ENCODE measurements at regions not wholly inside any gene's neighbourhood (a gene's known extent, or its start where the extent isn't known, plus 50 kb on each side); places are given as distances from the start of the nearest gene placed in this dataset.

GRCh38 chr10:113423981-113424721 is 128.7 kb upstream of the HABP2 start:
- Mint-ChIP-seq H3K4me3 (no peak overlapping the region), H3K9me3 (no peaks in the 10 kb centered on the region), H3K27me3 (peaks cover 50% of the 10 kb centered on the region), H3K27ac (ENCODE audit: low read depth) (no peak overlapping the region), H3K4me1 (no peaks in the 10 kb centered on the region), H3K36me3 (ENCODE audit: insufficient read depth) (peaks cover 2% of the 10 kb centered on the region)
- ATAC-seq (replicated peaks; ENCODE audit: extremely low read depth, poor library complexity, severe bottlenecking): no peak
- DNase-seq (ENCODE audit: low spot score in 2 of 2): no peak

DNA sequence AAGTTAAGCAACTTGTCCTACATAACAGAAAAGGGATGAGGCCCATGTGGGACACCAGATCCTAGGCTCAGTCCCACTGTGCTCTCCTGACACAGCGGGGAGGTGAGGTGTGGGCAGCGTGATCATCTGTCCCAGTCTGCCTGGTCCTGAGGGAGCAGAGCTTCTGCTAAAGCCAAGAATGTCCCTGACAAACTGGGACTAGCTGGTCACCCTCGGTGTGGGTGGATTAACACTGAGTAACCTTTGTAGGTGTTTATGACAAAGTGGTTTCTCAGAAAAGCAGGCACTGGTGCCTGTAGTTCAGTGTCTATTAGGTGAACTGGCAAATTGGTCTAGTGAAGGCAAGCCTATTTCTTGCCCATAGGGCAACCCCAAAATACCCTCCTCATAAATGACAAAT is 127.8 kb upstream of the HABP2 start:
- Mint-ChIP-seq H3K36me3 (ENCODE audit: insufficient read depth) (peaks cover 2% of the 10 kb centered on the region), H3K4me1 (no peaks in the 10 kb centered on the region), H3K4me3 (no peak overlapping the region), H3K27ac (ENCODE audit: low read depth) (no peak overlapping the region), H3K27me3 (peaks cover 45% of the 10 kb centered on the region), H3K9me3 (no peaks in the 10 kb centered on the region)
- DNase-seq (ENCODE audit: low spot score in 2 of 2): no peak
- ATAC-seq (replicated peaks; ENCODE audit: extremely low read depth, poor library complexity, severe bottlenecking): no peak

DNA sequence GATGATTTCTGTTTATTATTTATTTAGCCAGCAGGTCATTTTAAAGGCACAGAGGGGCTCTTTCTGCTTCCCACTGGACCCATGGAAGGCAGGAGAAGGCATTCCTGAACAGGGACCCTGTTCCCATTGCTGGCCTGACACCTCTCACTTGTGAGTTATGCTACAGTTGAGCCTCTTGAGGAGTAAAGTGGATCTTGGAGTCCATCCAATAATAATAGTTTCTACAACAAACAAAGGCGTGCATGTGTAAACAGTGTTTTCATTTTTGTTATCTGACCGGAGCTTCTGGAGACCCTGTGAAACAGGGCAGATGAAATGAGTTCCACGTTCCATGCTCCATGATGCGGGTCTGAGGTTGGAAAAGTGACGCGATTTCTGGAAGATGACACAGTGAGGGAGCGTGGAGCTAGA is 127.3 kb upstream of the HABP2 start:
- Mint-ChIP-seq H3K36me3 (ENCODE audit: insufficient read depth) (peaks cover 2% of the 10 kb centered on the region), H3K27ac (ENCODE audit: low read depth) (no peak overlapping the region), H3K9me3 (no peaks in the 10 kb centered on the region), H3K27me3 (peaks cover 41% of the 10 kb centered on the region), H3K4me3 (no peak overlapping the region), H3K4me1 (no peaks in the 10 kb centered on the region)
- ATAC-seq (replicated peaks; ENCODE audit: extremely low read depth, poor library complexity, severe bottlenecking) (no peak), DNase-seq (ENCODE audit: low spot score in 2 of 2) (no peak)

DNA sequence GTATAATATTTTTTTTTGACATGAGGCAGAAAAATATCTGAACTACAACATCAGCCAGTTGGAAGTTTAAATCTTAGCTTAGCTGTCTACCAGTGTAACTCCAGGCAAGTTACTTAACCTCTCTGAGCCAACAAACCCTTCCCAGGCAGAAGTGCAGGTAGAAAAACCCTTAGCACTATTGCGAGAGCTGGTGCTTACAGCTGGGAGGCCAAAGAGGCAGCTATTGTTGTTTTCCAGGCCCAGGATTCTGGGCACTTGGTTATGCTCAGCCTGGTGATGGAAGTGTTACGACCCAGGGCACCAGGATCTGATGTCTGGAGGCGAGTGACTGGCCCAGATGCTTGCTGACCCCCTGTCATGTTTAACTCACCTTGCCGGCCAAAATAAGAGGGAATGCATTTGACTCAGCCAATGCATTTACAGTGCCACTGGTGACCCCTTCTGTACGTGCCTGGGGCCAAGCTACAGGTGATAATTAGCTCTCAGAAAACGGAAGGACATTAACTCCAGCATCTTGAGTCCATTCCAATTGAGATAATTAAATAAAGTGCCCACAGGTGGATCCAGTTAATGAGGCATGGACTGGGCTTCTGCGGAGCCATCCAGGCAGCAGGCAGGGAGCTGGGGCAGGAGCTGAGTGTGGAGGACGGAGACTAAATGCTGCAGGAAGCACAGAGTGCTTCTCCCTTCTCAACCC is 126.5 kb upstream of the HABP2 start:
- H3K4me3 Mint-ChIP-seq: no peak overlapping the region
- DNase-seq (ENCODE audit: low spot score in 2 of 2): no peak
- H3K4me1 Mint-ChIP-seq: no peaks in the 10 kb centered on the region
- H3K27me3 Mint-ChIP-seq: peaks cover 41% of the 10 kb centered on the region
- H3K36me3 Mint-ChIP-seq (ENCODE audit: insufficient read depth): peaks cover 2% of the 10 kb centered on the region
- H3K9me3 Mint-ChIP-seq: no peaks in the 10 kb centered on the region
- H3K27ac Mint-ChIP-seq (ENCODE audit: low read depth): no peak overlapping the region
- no peak for ATAC-seq (replicated peaks; ENCODE audit: extremely low read depth, poor library complexity, severe bottlenecking)

GRCh38 chr10:113427236-113427735 is 125.6 kb upstream of the HABP2 start:
- H3K9me3 Mint-ChIP-seq: no peaks in the 10 kb centered on the region
- ATAC-seq (replicated peaks; ENCODE audit: extremely low read depth, poor library complexity, severe bottlenecking) (no peak), DNase-seq (ENCODE audit: low spot score in 2 of 2) (no peak)
- no peaks in the 10 kb centered on the region for H3K4me1 Mint-ChIP-seq
- H3K4me3 Mint-ChIP-seq: no peak overlapping the region
- no peaks in the 10 kb centered on the region for H3K36me3 Mint-ChIP-seq (ENCODE audit: insufficient read depth)
- no peak overlapping the region for H3K27ac Mint-ChIP-seq (ENCODE audit: low read depth)
- H3K27me3 Mint-ChIP-seq: peaks cover 38% of the 10 kb centered on the region

DNA sequence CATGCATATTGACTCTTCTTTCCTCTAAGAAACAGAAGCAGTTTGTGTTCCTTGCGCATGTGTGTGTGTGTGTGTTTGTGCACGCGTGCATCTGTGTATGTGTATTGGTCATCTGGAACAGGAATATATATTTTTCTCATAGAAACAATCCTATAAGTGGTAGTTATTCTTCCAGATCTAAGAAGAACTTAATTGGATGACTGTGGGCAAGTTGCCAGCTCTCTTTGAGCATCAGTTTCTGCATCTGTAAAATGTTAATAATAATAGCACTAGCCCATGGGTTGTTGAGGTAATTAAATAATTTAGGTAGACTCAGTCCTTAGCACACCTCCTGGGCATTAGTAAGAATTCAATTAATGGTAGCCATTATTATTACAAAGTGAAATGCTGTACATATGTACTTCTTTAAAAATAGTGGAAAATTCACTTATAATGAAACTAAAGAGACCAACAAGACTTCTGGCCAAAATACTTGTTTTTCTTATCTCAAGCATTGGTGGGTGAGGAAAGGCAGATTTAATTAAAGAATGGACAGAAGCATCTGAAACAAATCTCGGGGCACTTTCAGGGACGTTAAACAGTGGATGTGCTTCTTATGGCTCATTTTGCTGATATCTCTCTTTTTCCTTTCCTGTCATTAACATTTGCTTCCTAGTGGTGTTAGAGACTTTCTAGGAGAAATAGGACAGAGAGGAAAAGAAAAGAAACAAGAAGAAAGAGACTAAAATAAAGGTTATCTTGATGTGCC is 124.9 kb upstream of the HABP2 start:
- H3K9me3 Mint-ChIP-seq: no peaks in the 10 kb centered on the region
- H3K27ac Mint-ChIP-seq (ENCODE audit: low read depth): no peak overlapping the region
- DNase-seq (ENCODE audit: low spot score in 2 of 2) (no peak), ATAC-seq (replicated peaks; ENCODE audit: extremely low read depth, poor library complexity, severe bottlenecking) (no peak)
- H3K4me3 Mint-ChIP-seq: no peak overlapping the region
- no peaks in the 10 kb centered on the region for H3K4me1 Mint-ChIP-seq
- no peaks in the 10 kb centered on the region for H3K36me3 Mint-ChIP-seq (ENCODE audit: insufficient read depth)
- H3K27me3 Mint-ChIP-seq: peaks cover 34% of the 10 kb centered on the region

GRCh38 chr10:113430634-113431397 is 122.0 kb upstream of the HABP2 start:
- no peaks in the 10 kb centered on the region for H3K9me3 Mint-ChIP-seq
- peaks cover 37% of the 10 kb centered on the region for H3K27me3 Mint-ChIP-seq
- no peak for DNase-seq (ENCODE audit: low spot score in 2 of 2)
- no peaks in the 10 kb centered on the region for H3K36me3 Mint-ChIP-seq (ENCODE audit: insufficient read depth)
- no peaks in the 10 kb centered on the region for H3K4me1 Mint-ChIP-seq
- no peak overlapping the region for H3K27ac Mint-ChIP-seq (ENCODE audit: low read depth)
- no peak for ATAC-seq (replicated peaks; ENCODE audit: extremely low read depth, poor library complexity, severe bottlenecking)
- no peak overlapping the region for H3K4me3 Mint-ChIP-seq

- no peaks in the 10 kb centered on the region for H3K9me3 Mint-ChIP-seq
- H3K27ac Mint-ChIP-seq (ENCODE audit: low read depth): no peak overlapping the region
- no peak overlapping the region for H3K4me3 Mint-ChIP-seq
- no peaks in the 10 kb centered on the region for H3K4me1 Mint-ChIP-seq
- ATAC-seq (replicated peaks; ENCODE audit: extremely low read depth, poor library complexity, severe bottlenecking) (no peak), DNase-seq (ENCODE audit: low spot score in 2 of 2) (no peak)
- H3K36me3 Mint-ChIP-seq (ENCODE audit: insufficient read depth): no peaks in the 10 kb centered on the region
- H3K27me3 Mint-ChIP-seq: peaks cover 45% of the 10 kb centered on the region
Measured at GRCh38 chr10:113431398-113432160, 121.3 kb upstream of the HABP2 start.

DNA sequence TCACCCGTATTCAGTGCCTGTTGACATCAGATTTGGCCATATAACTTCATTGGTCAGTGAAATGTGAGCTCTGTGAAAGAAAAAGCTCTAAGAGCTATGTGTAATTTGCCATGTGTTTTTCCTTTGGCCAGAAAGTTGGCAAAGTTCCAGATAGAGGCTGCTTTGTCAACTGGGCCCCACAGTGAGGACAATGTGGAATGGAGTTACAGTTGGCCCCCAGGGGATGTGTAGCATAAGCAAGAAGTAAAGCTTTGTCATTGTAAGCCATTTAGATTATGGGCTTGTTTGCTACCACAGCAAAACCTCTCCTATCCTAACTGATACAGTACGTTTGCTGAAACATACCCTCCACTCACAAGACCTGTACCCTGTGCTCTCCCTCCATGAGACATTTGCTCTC is 119.1 kb upstream of the HABP2 start:
- no peak overlapping the region for H3K4me3 Mint-ChIP-seq
- no peaks in the 10 kb centered on the region for H3K36me3 Mint-ChIP-seq (ENCODE audit: insufficient read depth)
- DNase-seq (ENCODE audit: low spot score in 2 of 2) (no peak), ATAC-seq (replicated peaks; ENCODE audit: extremely low read depth, poor library complexity, severe bottlenecking) (no peak)
- no peaks in the 10 kb centered on the region for H3K9me3 Mint-ChIP-seq
- no peak overlapping the region for H3K27ac Mint-ChIP-seq (ENCODE audit: low read depth)
- peaks cover 57% of the 10 kb centered on the region for H3K27me3 Mint-ChIP-seq
- no peaks in the 10 kb centered on the region for H3K4me1 Mint-ChIP-seq

DNA sequence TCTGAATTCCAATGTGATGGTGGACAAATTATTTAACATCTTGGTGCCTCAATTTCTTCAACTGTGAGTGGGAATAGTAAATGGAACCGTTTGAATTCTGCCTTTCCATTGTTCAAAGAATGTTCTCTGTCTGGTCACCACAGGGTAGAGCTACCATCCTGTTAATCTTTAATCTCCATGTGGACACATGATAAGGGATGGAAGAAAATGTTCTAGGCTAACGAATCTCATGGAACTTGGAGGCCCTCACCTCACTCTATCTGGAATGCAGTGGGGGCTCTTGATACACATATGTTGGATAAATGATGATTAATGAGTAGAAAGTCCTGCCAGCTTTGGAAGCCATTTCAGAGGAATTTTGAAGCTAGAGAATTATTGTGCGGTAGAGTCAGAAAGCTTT is 118.5 kb upstream of the HABP2 start:
- no peaks in the 10 kb centered on the region for H3K9me3 Mint-ChIP-seq
- DNase-seq (ENCODE audit: low spot score in 2 of 2) (no peak), ATAC-seq (replicated peaks; ENCODE audit: extremely low read depth, poor library complexity, severe bottlenecking) (no peak)
- H3K27ac Mint-ChIP-seq (ENCODE audit: low read depth): no peak overlapping the region
- peaks cover 59% of the 10 kb centered on the region for H3K27me3 Mint-ChIP-seq
- H3K4me1 Mint-ChIP-seq: no peaks in the 10 kb centered on the region
- H3K36me3 Mint-ChIP-seq (ENCODE audit: insufficient read depth): no peaks in the 10 kb centered on the region
- H3K4me3 Mint-ChIP-seq: no peak overlapping the region

DNA sequence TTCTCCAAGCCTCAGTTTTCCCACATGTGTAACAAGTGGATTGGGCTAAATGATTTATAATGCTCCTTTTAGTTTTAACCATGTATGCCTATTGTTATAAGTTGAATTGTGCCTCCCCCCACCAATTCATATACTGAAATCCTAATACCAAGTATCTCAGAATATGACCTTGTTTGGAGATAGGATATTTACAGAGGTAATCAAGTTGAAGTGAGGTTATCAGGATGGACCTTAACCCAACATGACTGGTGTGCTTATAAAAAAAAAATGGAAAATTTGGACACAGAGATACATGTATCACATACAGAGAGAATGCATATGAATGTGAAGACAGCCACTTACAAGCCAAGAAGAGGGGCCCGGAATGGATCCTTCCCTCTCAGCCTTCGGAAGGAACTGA is 117.9 kb upstream of the HABP2 start:
- H3K27me3 Mint-ChIP-seq: peaks cover 59% of the 10 kb centered on the region
- no peaks in the 10 kb centered on the region for H3K36me3 Mint-ChIP-seq (ENCODE audit: insufficient read depth)
- DNase-seq (ENCODE audit: low spot score in 2 of 2) (no peak), ATAC-seq (replicated peaks; ENCODE audit: extremely low read depth, poor library complexity, severe bottlenecking) (no peak)
- no peak overlapping the region for H3K4me3 Mint-ChIP-seq
- no peaks in the 10 kb centered on the region for H3K4me1 Mint-ChIP-seq
- no peaks in the 10 kb centered on the region for H3K9me3 Mint-ChIP-seq
- no peak overlapping the region for H3K27ac Mint-ChIP-seq (ENCODE audit: low read depth)

DNA sequence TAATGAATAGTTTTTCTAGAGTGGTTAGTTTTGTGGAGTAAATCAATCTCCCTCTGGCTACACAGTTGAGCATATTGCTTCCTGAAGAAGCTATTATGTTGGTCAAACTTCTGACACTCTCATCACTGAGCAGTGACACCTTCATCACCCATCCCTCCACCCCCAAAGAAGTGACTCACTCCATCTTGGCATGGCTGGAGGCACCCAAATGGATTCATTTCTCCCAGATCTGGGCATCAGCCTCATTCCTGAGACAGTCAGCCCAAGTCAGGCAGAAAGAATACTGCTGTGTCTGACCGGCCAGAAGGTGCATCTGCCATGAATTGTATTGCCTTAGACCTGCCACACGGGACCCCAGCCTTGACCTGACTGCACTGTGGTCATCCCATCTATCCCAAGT is 117.0 kb upstream of the HABP2 start:
- no peak for ATAC-seq (replicated peaks; ENCODE audit: extremely low read depth, poor library complexity, severe bottlenecking)
- no peaks in the 10 kb centered on the region for H3K36me3 Mint-ChIP-seq (ENCODE audit: insufficient read depth)
- H3K4me3 Mint-ChIP-seq: no peak overlapping the region
- peaks cover 56% of the 10 kb centered on the region for H3K27me3 Mint-ChIP-seq
- no peak overlapping the region for H3K27ac Mint-ChIP-seq (ENCODE audit: low read depth)
- H3K4me1 Mint-ChIP-seq: no peaks in the 10 kb centered on the region
- DNase-seq (ENCODE audit: low spot score in 2 of 2): no peak
- H3K9me3 Mint-ChIP-seq: no peaks in the 10 kb centered on the region

All from central memory CD8-positive, alpha-beta T cell (primary cell).